GM19467 (cell line): ENCODE measurements at regions not wholly inside any gene's neighbourhood (a gene's known extent, or its start where the extent isn't known, plus 50 kb on each side); places are given as distances from the start of the nearest gene placed in this dataset.
"Not testable (repeated sequence)": the region's sequence is repeated elsewhere in the genome, so short reads cannot be mapped to it uniquely, and the experiment has no call there.

Experiments
- ATAC-seq: cut with Tn5 transposase; IDR thresholded peaks from one replicate; pipeline ENCODE4 v1.9.1; 2021; ENCODE audit warnings: mild to moderate bottlenecking, moderate library complexity; ENCODE audit not compliant: unreplicated experiment

GRCh38 chr7:155227788-155228458, 69.8 kb upstream of the INSIG1 start:
- ATAC-seq, result no peak

- no peak for ATAC-seq
These were observed 69.2 kb upstream of the INSIG1 start for GRCh38 chr7:155228459-155228845.

- ATAC-seq, result no peak
These were observed 68.8 kb upstream of the INSIG1 start for GRCh38 chr7:155228894-155229293.

GRCh38 chr7:155229548-155230168, 68.0 kb upstream of the INSIG1 start:
- ATAC-seq, result no peak

- no peak for ATAC-seq
These were observed 67.5 kb upstream of the INSIG1 start for GRCh38 chr7:155230169-155230593.

- ATAC-seq, result no peak
These were observed 66.4 kb upstream of the INSIG1 start for GRCh38 chr7:155231241-155231800.

GRCh38 chr7:155231941-155232340, 65.7 kb upstream of the INSIG1 start:
- no peak for ATAC-seq

GRCh38 chr7:155232911-155233310, 64.8 kb upstream of the INSIG1 start:
- ATAC-seq, result no peak

- no peak for ATAC-seq
These were observed 64.1 kb upstream of the INSIG1 start for GRCh38 chr7:155233311-155234157.

- ATAC-seq, result no peak
These were observed 63.6 kb upstream of the INSIG1 start for GRCh38 chr7:155234158-155234492.

- no peak for ATAC-seq
These were observed 62.5 kb upstream of the INSIG1 start for GRCh38 chr7:155234950-155235789.

- no peak for ATAC-seq
These were observed 61.3 kb upstream of the INSIG1 start for GRCh38 chr7:155236386-155236785.

GRCh38 chr7:155237297-155237696, 60.4 kb upstream of the INSIG1 start:
- no peak for ATAC-seq

GRCh38 chr7:155237730-155238129, 59.9 kb upstream of the INSIG1 start:
- no peak for ATAC-seq

GRCh38 chr7:155239431-155240087, 58.1 kb upstream of the INSIG1 start:
- not testable (repeated sequence) for ATAC-seq

- ATAC-seq, result no peak
These were observed 53.0 kb upstream of the INSIG1 start for GRCh38 chr7:155244675-155245074.

- ATAC-seq, result no peak
These were observed 50.0 kb upstream of the INSIG1 start for GRCh38 chr7:155247479-155248365.
